Skeletal muscle satellite cell (primary cell): ENCODE measurements at regions not wholly inside any gene's neighbourhood (a gene's known extent, or its start where the extent isn't known, plus 50 kb on each side); places are given as distances from the start of the nearest gene placed in this dataset.

Experiments used
- H3K27me3 ChIP-seq: 2 replicates; pipeline ENCODE4 v1.7.0; 2013; ENCODE audit warnings: low read length; ENCODE audit not compliant: control insufficient read depth, insufficient read depth
- H3K36me3 ChIP-seq: 2 replicates; pipeline ENCODE4 v1.7.0; 2013; ENCODE audit warnings: mild to moderate bottlenecking, control low read depth, low read length; ENCODE audit not compliant: insufficient read depth
- H3K4me1 ChIP-seq: 2 replicates; pipeline ENCODE4 v1.7.0; 2013; ENCODE audit warnings: low read length; ENCODE audit not compliant: control insufficient read depth, insufficient read depth
- H3K4me2 ChIP-seq: 2 replicates; pipeline ENCODE4 v1.7.0; 2013; ENCODE audit warnings: mild to moderate bottlenecking, low read length
- H3K4me3 ChIP-seq: 2 replicates; pipeline ENCODE4 v1.7.0; 2013; ENCODE audit warnings: low read length
- H3K9ac ChIP-seq: 2 replicates; pipeline ENCODE4 v1.7.0; 2013; ENCODE audit warnings: mild to moderate bottlenecking, low read depth, low read length, moderate library complexity
- H3K9me3 ChIP-seq: replicated peaks from 2 replicates; pipeline ENCODE4 v1.7.0; 2013; ENCODE audit warnings: mild to moderate bottlenecking, control low read depth, low read length

DNA sequence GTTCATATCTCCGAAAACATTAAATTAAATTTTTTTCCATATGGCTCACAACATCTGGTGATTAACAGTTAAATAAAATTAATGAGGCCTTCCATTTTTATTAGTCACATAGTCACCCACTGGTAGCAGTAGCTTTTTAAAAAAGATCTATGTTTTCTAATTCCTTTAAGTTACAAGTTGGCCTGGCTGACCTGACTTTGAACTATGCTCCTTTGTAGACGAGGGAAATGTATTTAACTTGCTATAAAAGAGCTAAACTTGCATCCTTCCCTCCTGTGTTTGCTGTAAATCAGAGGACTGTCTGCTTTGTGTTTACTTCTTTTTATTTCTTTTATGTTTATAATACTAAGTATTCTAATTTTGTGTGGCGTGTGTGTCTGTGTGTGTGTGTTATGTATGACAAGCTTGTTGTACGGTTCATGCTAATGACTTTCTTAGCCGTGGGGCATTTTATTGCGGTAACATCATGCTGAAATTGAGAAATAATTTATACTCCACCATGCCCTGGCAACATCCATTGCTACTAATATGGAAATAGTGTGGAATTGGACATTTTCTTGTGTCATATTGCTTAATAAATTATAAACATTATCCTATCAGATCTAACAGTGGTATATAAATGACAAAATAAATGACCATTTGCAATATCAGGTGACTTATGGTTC, 241.7 kb downstream of the SNCA start:
- no peaks in the 10 kb centered on the region for H3K4me1 ChIP-seq
- H3K4me2 ChIP-seq, result no peak overlapping the region
- H3K4me3 ChIP-seq, result no peak overlapping the region
- no peaks in the 10 kb centered on the region for H3K36me3 ChIP-seq
- no peaks in the 10 kb centered on the region for H3K9me3 ChIP-seq
- H3K9ac ChIP-seq, result no peak overlapping the region
- no peaks in the 10 kb centered on the region for H3K27me3 ChIP-seq

DNA sequence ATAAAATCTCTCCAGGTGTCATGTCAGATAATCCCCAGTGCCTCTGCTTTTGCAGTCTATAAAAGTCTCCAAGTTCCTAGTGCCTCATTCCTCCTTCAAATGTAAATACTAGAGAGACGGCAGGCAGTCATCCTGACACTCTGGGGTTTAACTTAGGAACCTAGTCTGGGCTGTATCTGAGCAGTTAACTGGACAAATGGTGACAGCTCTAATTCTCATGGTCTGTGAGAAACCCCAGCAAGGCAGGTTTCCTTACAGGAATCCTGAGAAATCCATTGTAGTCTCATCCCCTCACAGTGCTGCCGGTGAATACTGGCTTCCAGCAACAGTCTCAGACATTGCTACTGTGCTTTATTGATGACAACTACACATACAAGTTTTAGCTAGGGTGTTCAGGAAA, 246.8 kb downstream of the SNCA start:
- H3K36me3 ChIP-seq, result no peaks in the 10 kb centered on the region
- no peak overlapping the region for H3K9ac ChIP-seq
- H3K27me3 ChIP-seq, result no peaks in the 10 kb centered on the region
- H3K4me3 ChIP-seq, result no peak overlapping the region
- no peak overlapping the region for H3K4me2 ChIP-seq
- H3K9me3 ChIP-seq, result no peaks in the 10 kb centered on the region
- H3K4me1 ChIP-seq, result no peaks in the 10 kb centered on the region

DNA sequence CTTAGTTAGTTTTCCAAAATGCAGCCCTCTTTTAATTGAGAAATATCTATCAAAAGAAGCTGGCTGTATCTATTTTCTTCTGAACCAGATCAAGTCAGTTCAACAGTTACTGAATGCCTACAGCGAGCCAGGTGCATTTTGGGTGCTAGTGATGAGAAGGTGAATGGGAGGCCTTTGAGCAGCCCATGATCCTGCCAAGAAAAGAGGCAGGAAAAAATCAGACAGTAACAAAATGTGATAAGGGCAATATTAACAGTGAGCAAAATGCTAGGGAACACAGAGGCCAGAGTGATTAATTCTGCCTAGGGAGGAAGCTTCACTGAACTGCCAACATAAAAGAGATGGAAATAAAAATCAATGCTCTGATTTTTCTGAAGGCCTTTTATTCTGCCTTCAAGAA, 248.5 kb downstream of the SNCA start:
- H3K4me1 ChIP-seq, result no peaks in the 10 kb centered on the region
- H3K4me2 ChIP-seq, result no peak overlapping the region
- H3K4me3 ChIP-seq, result no peak overlapping the region
- no peaks in the 10 kb centered on the region for H3K36me3 ChIP-seq
- H3K9me3 ChIP-seq, result no peaks in the 10 kb centered on the region
- H3K9ac ChIP-seq, result no peak overlapping the region
- H3K27me3 ChIP-seq, result no peaks in the 10 kb centered on the region

DNA sequence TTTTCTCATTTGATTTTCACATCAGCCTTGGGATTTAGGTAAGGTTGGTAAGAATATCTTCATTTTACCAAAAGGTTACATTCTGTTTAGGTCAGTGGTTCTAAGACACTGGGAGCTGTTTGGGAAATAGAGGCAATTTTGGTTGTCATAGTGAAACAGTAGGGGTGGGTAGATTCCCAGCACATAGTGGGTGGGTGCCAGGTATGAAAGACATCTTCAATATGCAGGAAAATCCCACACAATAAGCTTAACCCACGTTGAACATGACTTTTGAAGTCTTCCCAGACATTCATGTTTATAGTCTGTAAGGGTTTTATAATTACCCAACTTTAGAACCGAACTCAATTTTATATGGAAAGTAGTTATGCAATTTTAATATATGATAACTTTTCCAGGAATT, 249.6 kb downstream of the SNCA start:
- H3K36me3 ChIP-seq, result no peaks in the 10 kb centered on the region
- no peaks in the 10 kb centered on the region for H3K4me1 ChIP-seq
- no peak overlapping the region for H3K4me3 ChIP-seq
- H3K9me3 ChIP-seq, result no peaks in the 10 kb centered on the region
- H3K4me2 ChIP-seq, result no peak overlapping the region
- no peak overlapping the region for H3K9ac ChIP-seq
- no peaks in the 10 kb centered on the region for H3K27me3 ChIP-seq

DNA sequence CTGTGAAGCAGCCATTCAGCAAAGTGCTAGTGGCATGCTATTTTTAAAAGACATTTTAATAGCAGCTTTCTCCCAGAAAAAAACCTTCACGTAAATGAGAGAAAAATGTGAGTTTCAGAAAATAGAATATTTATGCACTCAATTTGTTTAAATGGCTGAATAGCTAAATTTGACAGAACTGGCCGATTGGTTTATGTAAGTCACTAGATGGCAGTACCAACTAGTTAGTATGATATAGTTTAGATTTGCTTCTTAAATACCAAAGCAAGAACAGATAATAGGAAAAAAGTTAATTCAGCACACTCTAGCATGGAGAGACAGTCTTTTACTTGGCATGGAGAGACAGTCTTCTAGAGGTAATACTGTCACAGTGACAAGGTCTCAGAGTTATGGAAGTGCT, 250.1 kb downstream of the SNCA start:
- no peaks in the 10 kb centered on the region for H3K36me3 ChIP-seq
- H3K4me2 ChIP-seq, result no peak overlapping the region
- H3K9me3 ChIP-seq, result no peaks in the 10 kb centered on the region
- H3K4me3 ChIP-seq, result no peak overlapping the region
- no peaks in the 10 kb centered on the region for H3K27me3 ChIP-seq
- H3K4me1 ChIP-seq, result no peaks in the 10 kb centered on the region
- H3K9ac ChIP-seq, result no peak overlapping the region

DNA sequence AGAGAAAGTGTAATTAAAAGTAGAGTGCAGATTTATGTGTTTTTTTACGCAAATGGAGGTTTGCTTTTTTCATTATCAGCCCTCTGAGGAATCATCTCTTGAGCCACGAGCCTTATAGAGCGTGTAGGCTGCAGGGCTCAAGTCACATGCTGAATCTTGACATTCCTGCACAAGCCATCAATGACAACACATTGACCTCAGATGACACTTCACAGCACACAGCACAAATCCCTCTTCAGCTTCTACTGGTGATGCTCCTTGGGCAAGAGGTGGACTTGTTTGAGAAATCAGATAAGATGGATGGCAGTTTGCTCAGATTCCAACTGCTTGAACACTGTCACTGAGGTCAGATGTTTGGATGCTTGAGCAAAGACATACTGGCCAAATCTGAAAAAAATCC, 250.6 kb downstream of the SNCA start:
- Histone ChIP-seq H3K4me3 (no peak overlapping the region), H3K9ac (no peak overlapping the region), H3K9me3 (no peaks in the 10 kb centered on the region), H3K36me3 (no peaks in the 10 kb centered on the region), H3K27me3 (no peaks in the 10 kb centered on the region), H3K4me1 (no peaks in the 10 kb centered on the region), H3K4me2 (no peak overlapping the region)

DNA sequence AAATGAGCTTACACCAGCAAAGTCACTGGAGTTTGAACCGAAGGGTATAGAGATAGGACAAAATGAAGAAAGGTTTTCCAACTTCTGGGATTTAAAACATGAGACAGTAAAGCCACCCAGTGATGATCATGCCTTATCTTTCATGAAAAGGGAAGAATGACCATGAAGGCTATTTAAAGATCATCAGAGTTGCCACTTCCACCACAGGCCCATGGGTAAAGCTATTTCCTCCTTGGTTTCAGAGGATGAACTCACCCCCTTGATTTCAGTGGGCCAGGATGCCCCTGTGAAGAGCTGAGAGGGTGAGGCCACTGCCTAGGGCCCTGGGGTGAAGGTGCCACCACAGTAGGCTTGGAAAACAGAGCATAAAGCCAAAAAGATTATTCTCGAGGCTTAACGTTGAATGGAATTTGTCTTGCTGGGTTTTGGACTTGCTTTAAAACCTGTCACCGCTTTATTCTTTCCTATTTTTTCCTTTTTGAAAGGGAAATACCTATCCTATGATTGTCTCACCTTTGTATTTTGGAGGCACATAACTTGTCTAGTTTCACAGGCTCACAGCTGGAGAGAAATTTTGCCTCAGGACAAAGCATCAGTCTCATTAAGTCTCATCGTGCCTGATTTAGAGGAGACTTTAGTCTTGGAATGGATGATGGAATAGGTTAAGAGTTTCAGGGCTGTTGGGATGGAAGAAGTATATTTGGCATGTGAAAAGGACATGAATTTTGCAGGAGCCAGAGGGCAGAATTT, 254.0 kb downstream of the SNCA start:
- Histone ChIP-seq H3K4me2 (no peak overlapping the region), H3K9me3 (no peaks in the 10 kb centered on the region), H3K4me1 (no peaks in the 10 kb centered on the region), H3K36me3 (no peaks in the 10 kb centered on the region), H3K9ac (no peak overlapping the region), H3K4me3 (no peak overlapping the region), H3K27me3 (no peaks in the 10 kb centered on the region)

DNA sequence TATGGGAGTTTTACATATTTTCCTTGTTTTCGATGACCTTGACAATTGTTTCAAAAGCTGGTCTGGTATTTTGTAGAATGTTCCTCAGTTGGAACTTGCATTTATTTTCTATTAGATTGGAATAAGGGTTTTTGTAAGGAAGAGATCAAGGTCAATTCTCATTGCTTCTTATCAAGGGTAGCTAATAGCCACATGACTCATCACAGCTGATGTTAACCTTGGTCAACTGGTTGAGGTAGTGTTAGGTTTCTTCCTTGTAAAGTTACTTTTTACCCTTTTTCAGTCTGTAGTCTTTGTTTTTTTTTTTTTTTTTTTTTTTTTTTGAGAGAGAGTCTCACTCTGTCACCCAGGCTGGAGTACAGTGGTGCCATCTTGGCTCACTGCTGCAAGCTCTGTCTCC, 257.2 kb downstream of the SNCA start:
- Histone ChIP-seq H3K4me1 (no peaks in the 10 kb centered on the region), H3K9me3 (no peaks in the 10 kb centered on the region)

DNA sequence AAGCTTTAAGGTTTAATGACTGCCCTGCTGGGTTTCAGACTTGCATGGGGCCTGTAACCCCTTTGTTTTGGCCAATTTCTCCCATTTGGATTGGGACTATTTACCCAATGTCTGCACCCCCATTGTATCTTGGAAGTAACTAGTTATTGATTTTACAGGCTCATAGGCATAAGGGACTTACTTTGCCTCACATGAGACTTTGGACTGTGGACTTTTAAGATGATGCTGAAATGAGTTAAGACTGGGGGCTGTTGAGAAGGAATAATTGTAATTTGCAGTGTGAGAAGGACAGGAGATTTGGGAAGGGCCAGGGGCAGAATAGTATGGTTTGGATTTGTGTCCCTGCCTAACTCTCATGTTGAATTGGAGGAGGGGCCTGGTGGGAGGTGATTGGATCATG, 260.7 kb downstream of the SNCA start:
- Histone ChIP-seq H3K36me3 (no peaks in the 10 kb centered on the region), H3K27me3 (no peaks in the 10 kb centered on the region)

More for the DNA sequence above, 257.2 kb downstream of the SNCA start:
- no peak overlapping the region for H3K4me2 ChIP-seq
- no peak overlapping the region for H3K9ac ChIP-seq
- H3K36me3 ChIP-seq, result no peaks in the 10 kb centered on the region
- H3K4me3 ChIP-seq, result no peak overlapping the region
- H3K27me3 ChIP-seq, result no peaks in the 10 kb centered on the region

DNA sequence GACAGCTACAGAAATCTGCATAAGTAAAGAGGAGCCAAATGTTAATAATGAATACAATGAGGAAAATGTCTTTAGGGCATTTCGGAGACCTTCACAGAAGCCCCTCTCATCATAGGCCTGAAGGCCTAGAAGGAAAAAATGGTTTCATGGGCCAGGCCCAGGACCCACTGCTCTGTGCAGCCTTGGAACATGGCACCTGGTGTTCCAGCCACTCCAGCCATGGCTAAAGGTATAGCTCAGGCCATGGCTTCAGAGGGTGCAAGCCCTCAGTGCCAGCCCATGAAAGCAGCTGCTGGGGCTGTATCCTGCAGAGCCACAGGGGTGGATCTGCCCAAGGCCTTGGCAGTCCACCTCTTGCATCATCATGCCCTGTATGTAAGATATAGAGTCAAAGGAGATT, 261.1 kb downstream of the SNCA start:
- H3K4me2 ChIP-seq, result no peak overlapping the region
- H3K4me1 ChIP-seq, result no peaks in the 10 kb centered on the region
- no peaks in the 10 kb centered on the region for H3K9me3 ChIP-seq
- no peak overlapping the region for H3K9ac ChIP-seq
- no peak overlapping the region for H3K4me3 ChIP-seq
- H3K36me3 ChIP-seq, result no peaks in the 10 kb centered on the region
- H3K27me3 ChIP-seq, result no peaks in the 10 kb centered on the region

More for the DNA sequence above, 260.7 kb downstream of the SNCA start:
- no peak overlapping the region for H3K4me2 ChIP-seq
- H3K9me3 ChIP-seq, result no peaks in the 10 kb centered on the region
- H3K4me1 ChIP-seq, result no peaks in the 10 kb centered on the region
- no peak overlapping the region for H3K9ac ChIP-seq
- no peak overlapping the region for H3K4me3 ChIP-seq

DNA sequence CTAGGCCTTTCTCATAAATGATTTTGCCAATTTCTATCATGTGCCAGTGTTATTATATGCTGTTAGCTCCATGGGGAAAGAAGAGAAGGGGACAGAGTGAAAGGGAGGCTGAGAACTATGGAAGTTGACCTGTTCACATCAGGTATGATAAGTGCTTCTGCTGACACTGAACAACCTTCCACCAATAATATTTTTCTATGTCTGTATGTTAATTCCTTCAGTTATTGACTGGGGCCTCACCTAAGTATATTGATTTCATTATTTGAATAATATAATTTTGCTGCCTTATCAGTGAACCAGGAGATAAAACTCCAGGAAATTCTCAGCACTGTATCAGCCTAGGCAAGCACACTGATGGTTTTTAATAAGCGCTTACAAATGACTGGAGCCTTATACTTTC, 262.8 kb downstream of the SNCA start:
- no peaks in the 10 kb centered on the region for H3K27me3 ChIP-seq
- no peak overlapping the region for H3K9ac ChIP-seq
- H3K4me1 ChIP-seq, result no peaks in the 10 kb centered on the region

DNA sequence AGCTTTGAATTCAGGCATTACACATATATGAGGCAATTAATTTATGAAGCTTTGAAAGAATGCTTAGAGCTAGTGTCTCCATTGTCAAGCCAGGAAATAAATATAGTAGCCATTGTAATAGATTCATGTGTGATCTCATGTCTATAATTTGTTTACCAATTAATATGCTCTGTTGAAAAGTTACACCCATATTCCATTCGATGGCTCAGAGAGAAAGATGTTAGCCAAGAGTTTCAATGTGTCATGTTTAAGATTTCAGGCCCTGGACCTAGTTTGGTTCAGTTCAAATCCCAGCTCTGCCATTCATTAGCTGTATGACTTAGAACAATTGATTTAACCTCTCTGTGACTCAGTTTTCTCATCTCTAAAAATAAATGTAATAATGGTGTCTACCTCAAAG, 263.3 kb downstream of the SNCA start:
- Histone ChIP-seq H3K4me2 (no peak overlapping the region), H3K4me3 (no peak overlapping the region), H3K9ac (no peak overlapping the region), H3K36me3 (no peaks in the 10 kb centered on the region), H3K4me1 (no peaks in the 10 kb centered on the region), H3K9me3 (no peaks in the 10 kb centered on the region), H3K27me3 (no peaks in the 10 kb centered on the region)

More for the DNA sequence above, 262.8 kb downstream of the SNCA start:
- H3K4me2 ChIP-seq, result no peak overlapping the region
- H3K4me3 ChIP-seq, result no peak overlapping the region
- no peaks in the 10 kb centered on the region for H3K36me3 ChIP-seq
- no peaks in the 10 kb centered on the region for H3K9me3 ChIP-seq
